HepG2 (cell line): ENCODE measurements at regions not wholly inside any gene's neighbourhood (a gene's known extent, or its start where the extent isn't known, plus 50 kb on each side); places are given as distances from the start of the nearest gene placed in this dataset.

ENCODE experiments used
- ETV5 ChIP-seq: IDR thresholded peaks from 2 replicates; pipeline ENCODE4 v1.6.1; 2018; ENCODE audit warnings: missing biosample characterization, missing genetic modification reagents, inconsistent platforms, borderline replicate concordance
- GABPB1 ChIP-seq: IDR thresholded peaks from 2 replicates; pipeline ENCODE4 v1.6.1; 2016; ENCODE audit warnings: mild to moderate bottlenecking, missing genetic modification reagents, moderate library complexity, missing compliant biosample characterization
- GATAD2A ChIP-seq: IDR thresholded peaks from 2 replicates; pipeline ENCODE4 v1.6.1; 2016
- MTF1 ChIP-seq: sonication (generic); formaldehyde crosslinking; IDR thresholded peaks from 2 replicates; pipeline ENCODE4 v1.5.0; 2020; ENCODE audit warnings: missing genetic modification reagents
- RCOR2 ChIP-seq: IDR thresholded peaks from 2 replicates; pipeline ENCODE4 v1.6.1; 2016; ENCODE audit warnings: missing biosample characterization, missing genetic modification reagents
- RERE ChIP-seq: IDR thresholded peaks from 2 replicates; pipeline ENCODE4 v1.6.1; 2016; ENCODE audit warnings: low read depth, missing genetic modification reagents, missing compliant biosample characterization
- TBX2 ChIP-seq: sonication (generic); formaldehyde crosslinking; IDR thresholded peaks from 2 replicates; pipeline ENCODE4 v1.5.0; 2020; ENCODE audit warnings: missing genetic modification reagents, mild to moderate bottlenecking, borderline replicate concordance
- ZBTB8A ChIP-seq: sonication (generic); formaldehyde crosslinking; IDR thresholded peaks from 2 replicates; pipeline ENCODE4 v1.4.0; 2020; ENCODE audit warnings: mild to moderate bottlenecking, low read depth, missing genetic modification reagents, borderline replicate concordance
- ZNF382 ChIP-seq: sonication (generic); formaldehyde crosslinking; IDR thresholded peaks from 2 replicates; pipeline ENCODE4 v1.5.0; 2020; ENCODE audit warnings: missing genetic modification reagents, mild to moderate bottlenecking, borderline replicate concordance
- ZNF557 ChIP-seq: sonication (generic); formaldehyde crosslinking; IDR thresholded peaks from 2 replicates; pipeline ENCODE4 v1.4.0; 2020; ENCODE audit warnings: missing genetic modification reagents
- ZNF780A ChIP-seq: sonication (generic); formaldehyde crosslinking; IDR thresholded peaks from 2 replicates; pipeline ENCODE4 v1.8.0; 2022; ENCODE audit warnings: mild to moderate bottlenecking, missing genetic modification reagents, moderate library complexity
- TF ChIP-seq, protein P1 (sequence below): sonication (generic); formaldehyde crosslinking; IDR thresholded peaks from 2 replicates; pipeline ENCODE4 v1.5.0; 2020; ENCODE audit warnings: missing genetic modification reagents
- TF ChIP-seq, protein P2 (sequence below): sonication (generic); formaldehyde crosslinking; IDR thresholded peaks from 2 replicates; pipeline ENCODE4 v1.4.0; 2020; ENCODE audit warnings: missing genetic modification reagents, borderline replicate concordance
- TF ChIP-seq, protein P3 (sequence below): sonication (generic); formaldehyde crosslinking; IDR thresholded peaks from 2 replicates; pipeline ENCODE4 v1.8.0; 2023; ENCODE audit warnings: mild to moderate bottlenecking, missing genetic modification reagents
- TF ChIP-seq, protein P4 (sequence below): fragments of 450-650 bp; IDR thresholded peaks from 2 replicates; pipeline ENCODE4 v1.6.1; 2016
- TF ChIP-seq, protein P5 (sequence below): sonication (generic); formaldehyde crosslinking; IDR thresholded peaks from 2 replicates; pipeline ENCODE4 v1.4.0; 2020; ENCODE audit warnings: missing genetic modification reagents

DNA sequence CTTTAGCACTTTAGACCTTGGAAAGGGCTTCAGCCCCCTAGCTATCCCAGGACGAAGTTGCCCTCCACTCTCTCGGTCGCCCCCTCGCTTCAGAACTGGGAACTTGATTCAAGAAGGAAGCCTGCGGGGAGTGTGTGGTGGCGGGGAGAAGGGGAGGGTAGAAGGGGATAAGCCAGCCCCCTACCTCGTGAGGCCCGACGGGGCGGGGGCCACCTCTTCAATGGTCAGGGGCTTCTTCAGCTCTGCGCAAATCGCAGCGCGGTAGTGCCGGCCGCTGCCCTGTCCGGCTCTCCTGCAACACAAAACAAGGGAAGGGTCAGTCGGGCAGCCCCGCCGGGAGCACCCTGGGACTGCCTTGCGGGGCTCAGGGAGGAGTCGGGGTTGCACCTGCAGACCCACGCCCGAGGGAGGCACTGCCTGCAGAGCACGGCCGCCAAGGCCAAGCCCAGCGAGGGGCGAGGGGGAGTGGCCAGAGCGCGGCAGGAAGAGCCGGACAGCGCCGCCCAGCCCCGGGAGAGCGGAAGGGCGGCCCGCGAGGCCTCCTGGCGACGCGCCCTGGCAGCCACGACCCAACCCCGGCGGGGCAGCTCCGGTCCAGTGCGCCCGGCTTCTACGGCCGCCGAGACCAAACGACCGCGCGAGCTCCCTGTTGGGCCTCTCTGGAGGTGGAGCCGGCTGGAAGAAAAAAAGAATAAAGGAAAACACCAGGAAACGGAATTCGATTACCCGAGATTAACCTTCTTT, 56.2 kb upstream of the RASAL2 start (continued):
- TF ChIP-seq, protein P1, sequence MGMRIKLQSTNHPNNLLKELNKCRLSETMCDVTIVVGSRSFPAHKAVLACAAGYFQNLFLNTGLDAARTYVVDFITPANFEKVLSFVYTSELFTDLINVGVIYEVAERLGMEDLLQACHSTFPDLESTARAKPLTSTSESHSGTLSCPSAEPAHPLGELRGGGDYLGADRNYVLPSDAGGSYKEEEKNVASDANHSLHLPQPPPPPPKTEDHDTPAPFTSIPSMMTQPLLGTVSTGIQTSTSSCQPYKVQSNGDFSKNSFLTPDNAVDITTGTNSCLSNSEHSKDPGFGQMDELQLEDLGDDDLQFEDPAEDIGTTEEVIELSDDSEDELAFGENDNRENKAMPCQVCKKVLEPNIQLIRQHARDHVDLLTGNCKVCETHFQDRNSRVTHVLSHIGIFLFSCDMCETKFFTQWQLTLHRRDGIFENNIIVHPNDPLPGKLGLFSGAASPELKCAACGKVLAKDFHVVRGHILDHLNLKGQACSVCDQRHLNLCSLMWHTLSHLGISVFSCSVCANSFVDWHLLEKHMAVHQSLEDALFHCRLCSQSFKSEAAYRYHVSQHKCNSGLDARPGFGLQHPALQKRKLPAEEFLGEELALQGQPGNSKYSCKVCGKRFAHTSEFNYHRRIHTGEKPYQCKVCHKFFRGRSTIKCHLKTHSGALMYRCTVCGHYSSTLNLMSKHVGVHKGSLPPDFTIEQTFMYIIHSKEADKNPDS (CRISPR knock-in tag): no peak
- TF ChIP-seq GABPB1 (CRISPR knock-in tag) (peak; percentile 89), GATAD2A (CRISPR knock-in tag) (peak; percentile 79), RCOR2 (CRISPR knock-in tag) (no peak), MTF1 (no peak), ETV5 (CRISPR knock-in tag) (peak; percentile 90), ZNF382 (no peak), ZBTB8A (CRISPR knock-in tag) (no peak), RERE (CRISPR knock-in tag) (no peak), ZNF557 (CRISPR knock-in tag) (no peak), ZNF780A (CRISPR knock-in tag) (no peak), TBX2 (no peak; the same call in 1 of the 2 replicates)
- TF ChIP-seq, protein P2, sequence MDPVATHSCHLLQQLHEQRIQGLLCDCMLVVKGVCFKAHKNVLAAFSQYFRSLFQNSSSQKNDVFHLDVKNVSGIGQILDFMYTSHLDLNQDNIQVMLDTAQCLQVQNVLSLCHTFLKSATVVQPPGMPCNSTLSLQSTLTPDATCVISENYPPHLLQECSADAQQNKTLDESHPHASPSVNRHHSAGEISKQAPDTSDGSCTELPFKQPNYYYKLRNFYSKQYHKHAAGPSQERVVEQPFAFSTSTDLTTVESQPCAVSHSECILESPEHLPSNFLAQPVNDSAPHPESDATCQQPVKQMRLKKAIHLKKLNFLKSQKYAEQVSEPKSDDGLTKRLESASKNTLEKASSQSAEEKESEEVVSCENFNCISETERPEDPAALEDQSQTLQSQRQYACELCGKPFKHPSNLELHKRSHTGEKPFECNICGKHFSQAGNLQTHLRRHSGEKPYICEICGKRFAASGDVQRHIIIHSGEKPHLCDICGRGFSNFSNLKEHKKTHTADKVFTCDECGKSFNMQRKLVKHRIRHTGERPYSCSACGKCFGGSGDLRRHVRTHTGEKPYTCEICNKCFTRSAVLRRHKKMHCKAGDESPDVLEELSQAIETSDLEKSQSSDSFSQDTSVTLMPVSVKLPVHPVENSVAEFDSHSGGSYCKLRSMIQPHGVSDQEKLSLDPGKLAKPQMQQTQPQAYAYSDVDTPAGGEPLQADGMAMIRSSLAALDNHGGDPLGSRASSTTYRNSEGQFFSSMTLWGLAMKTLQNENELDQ (CRISPR knock-in tag): no peak
- TF ChIP-seq, protein P3, sequence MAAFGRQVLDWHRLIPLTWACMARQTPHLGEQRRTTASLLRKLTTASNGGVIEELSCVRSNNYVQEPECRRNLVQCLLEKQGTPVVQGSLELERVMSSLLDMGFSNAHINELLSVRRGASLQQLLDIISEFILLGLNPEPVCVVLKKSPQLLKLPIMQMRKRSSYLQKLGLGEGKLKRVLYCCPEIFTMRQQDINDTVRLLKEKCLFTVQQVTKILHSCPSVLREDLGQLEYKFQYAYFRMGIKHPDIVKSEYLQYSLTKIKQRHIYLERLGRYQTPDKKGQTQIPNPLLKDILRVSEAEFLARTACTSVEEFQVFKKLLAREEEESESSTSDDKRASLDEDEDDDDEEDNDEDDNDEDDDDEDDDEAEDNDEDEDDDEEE (CRISPR knock-in tag): peak; percentile 65; the same call in 1 of the 2 replicates
- TF ChIP-seq, protein P4, sequence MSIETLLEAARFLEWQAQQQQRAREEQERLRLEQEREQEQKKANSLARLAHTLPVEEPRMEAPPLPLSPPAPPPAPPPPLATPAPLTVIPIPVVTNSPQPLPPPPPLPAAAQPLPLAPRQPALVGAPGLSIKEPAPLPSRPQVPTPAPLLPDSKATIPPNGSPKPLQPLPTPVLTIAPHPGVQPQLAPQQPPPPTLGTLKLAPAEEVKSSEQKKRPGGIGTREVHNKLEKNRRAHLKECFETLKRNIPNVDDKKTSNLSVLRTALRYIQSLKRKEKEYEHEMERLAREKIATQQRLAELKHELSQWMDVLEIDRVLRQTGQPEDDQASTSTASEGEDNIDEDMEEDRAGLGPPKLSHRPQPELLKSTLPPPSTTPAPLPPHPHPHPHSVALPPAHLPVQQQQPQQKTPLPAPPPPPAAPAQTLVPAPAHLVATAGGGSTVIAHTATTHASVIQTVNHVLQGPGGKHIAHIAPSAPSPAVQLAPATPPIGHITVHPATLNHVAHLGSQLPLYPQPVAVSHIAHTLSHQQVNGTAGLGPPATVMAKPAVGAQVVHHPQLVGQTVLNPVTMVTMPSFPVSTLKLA: no peak
- TF ChIP-seq, protein P5, sequence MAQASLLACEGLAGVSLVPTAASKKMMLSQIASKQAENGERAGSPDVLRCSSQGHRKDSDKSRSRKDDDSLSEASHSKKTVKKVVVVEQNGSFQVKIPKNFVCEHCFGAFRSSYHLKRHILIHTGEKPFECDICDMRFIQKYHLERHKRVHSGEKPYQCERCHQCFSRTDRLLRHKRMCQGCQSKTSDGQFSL (CRISPR knock-in tag): no peak
